Activated CD4-positive, alpha-beta T cell treated with anti-CD3 and anti-CD28 coated beads, Interleukin-2, amount 50 U/mL, for 16 hours (primary cell): ENCODE measurements at regions not wholly inside any gene's neighbourhood (a gene's known extent, or its start where the extent isn't known, plus 50 kb on each side); places are given as distances from the start of the nearest gene placed in this dataset.

Experiments
- DNase-seq: peaks from one replicate; pipeline ENCODE4 v3.0.0-alpha.2; 2020

GRCh38 chr3:106643684-106644161 lies 733.5 kb upstream of the CCDC54 start:
- DNase-seq = no peak

- no peak for DNase-seq
Measured at GRCh38 chr3:106673926-106674569, 703.2 kb upstream of the CCDC54 start.

- no peak for DNase-seq
Measured at GRCh38 chr3:106675451-106675850, 701.8 kb upstream of the CCDC54 start.

GRCh38 chr3:106678657-106679390 lies 698.4 kb upstream of the CCDC54 start:
- DNase-seq = no peak

- DNase-seq = no peak
Measured at GRCh38 chr3:106683953-106684620, 693.2 kb upstream of the CCDC54 start.

- DNase-seq = no peak
Measured at GRCh38 chr3:106685745-106686144, 691.5 kb upstream of the CCDC54 start.

- no peak for DNase-seq
Measured at GRCh38 chr3:106687905-106688304, 689.3 kb upstream of the CCDC54 start.

GRCh38 chr3:106688464-106688863 lies 688.8 kb upstream of the CCDC54 start:
- no peak for DNase-seq

- no peak for DNase-seq
Measured at GRCh38 chr3:106691476-106691875, 685.8 kb upstream of the CCDC54 start.

GRCh38 chr3:106692624-106693023 lies 684.6 kb upstream of the CCDC54 start:
- no peak for DNase-seq

GRCh38 chr3:106699122-106699521 lies 678.1 kb upstream of the CCDC54 start:
- DNase-seq = no peak

GRCh38 chr3:106700981-106701380 lies 676.3 kb upstream of the CCDC54 start:
- DNase-seq = no peak

- no peak for DNase-seq
Measured at GRCh38 chr3:106703524-106703923, 673.7 kb upstream of the CCDC54 start.

- no peak for DNase-seq
Measured at GRCh38 chr3:106707347-106707746, 669.9 kb upstream of the CCDC54 start.

- no peak for DNase-seq
Measured at GRCh38 chr3:106710596-106710995, 666.6 kb upstream of the CCDC54 start.

GRCh38 chr3:106711650-106712049 lies 665.6 kb upstream of the CCDC54 start:
- no peak for DNase-seq

GRCh38 chr3:106714400-106714799 lies 662.8 kb upstream of the CCDC54 start:
- no peak for DNase-seq

GRCh38 chr3:106715286-106715685 lies 662.0 kb upstream of the CCDC54 start:
- DNase-seq = no peak

GRCh38 chr3:106717178-106717780 lies 660.0 kb upstream of the CCDC54 start:
- no peak for DNase-seq

- no peak for DNase-seq
Measured at GRCh38 chr3:106719077-106719476, 658.2 kb upstream of the CCDC54 start.

GRCh38 chr3:106719583-106719982 lies 657.7 kb upstream of the CCDC54 start:
- DNase-seq = no peak

GRCh38 chr3:106720510-106720909 lies 656.7 kb upstream of the CCDC54 start:
- DNase-seq = no peak

GRCh38 chr3:106725566-106725965 lies 651.7 kb upstream of the CCDC54 start:
- DNase-seq = no peak
